ENCODE measurements at regions not wholly inside any gene's neighbourhood (a gene's known extent, or its start where the extent isn't known, plus 50 kb on each side); places are given as distances from the start of the nearest gene placed in this dataset.

- Histone ChIP-seq H3K36me3 (ENCODE audit: control insufficient read depth, low read depth, low read length) (no peaks in the 10 kb centered on the region), H3K4me1 (ENCODE audit: control insufficient read depth, low read depth, low read length) (no peaks in the 10 kb centered on the region), H3K4me3 (ENCODE audit: low read length) (no peak overlapping the region), H3K9ac (ENCODE audit: low read length) (no peak overlapping the region), H3K27me3 (ENCODE audit: control insufficient read depth, insufficient read depth, low read length) (no peaks in the 10 kb centered on the region), H3K9me3 (ENCODE audit: control insufficient read depth, low read depth, low read length) (no peaks in the 10 kb centered on the region), H3K27ac (ENCODE audit: low read length) (no peak overlapping the region)
These were observed 69.0 kb downstream of the KIF2B start for GRCh38 chr17:53891726-53892125.

- Histone ChIP-seq H3K9ac (ENCODE audit: low read length) (no peak overlapping the region), H3K27ac (ENCODE audit: low read length) (no peak overlapping the region), H3K9me3 (ENCODE audit: control insufficient read depth, low read depth, low read length) (no peaks in the 10 kb centered on the region), H3K4me3 (ENCODE audit: low read length) (no peak overlapping the region), H3K27me3 (ENCODE audit: control insufficient read depth, insufficient read depth, low read length) (no peaks in the 10 kb centered on the region), H3K4me1 (ENCODE audit: control insufficient read depth, low read depth, low read length) (no peaks in the 10 kb centered on the region), H3K36me3 (ENCODE audit: control insufficient read depth, low read depth, low read length) (no peaks in the 10 kb centered on the region)
These were observed 69.5 kb downstream of the KIF2B start for GRCh38 chr17:53892222-53892621.

- Histone ChIP-seq H3K4me1 (ENCODE audit: control insufficient read depth, low read depth, low read length) (no peaks in the 10 kb centered on the region), H3K27me3 (ENCODE audit: control insufficient read depth, insufficient read depth, low read length) (no peaks in the 10 kb centered on the region), H3K9me3 (ENCODE audit: control insufficient read depth, low read depth, low read length) (no peaks in the 10 kb centered on the region), H3K9ac (ENCODE audit: low read length) (no peak overlapping the region), H3K27ac (ENCODE audit: low read length) (no peak overlapping the region), H3K36me3 (ENCODE audit: control insufficient read depth, low read depth, low read length) (no peaks in the 10 kb centered on the region), H3K4me3 (ENCODE audit: low read length) (no peak overlapping the region)
These were observed 71.9 kb downstream of the KIF2B start for GRCh38 chr17:53894591-53894990.

GRCh38 chr17:53896047-53896446 is 73.3 kb downstream of the KIF2B start:
- Histone ChIP-seq H3K4me1 (ENCODE audit: control insufficient read depth, low read depth, low read length) (no peaks in the 10 kb centered on the region), H3K27ac (ENCODE audit: low read length) (no peak overlapping the region), H3K9ac (ENCODE audit: low read length) (no peak overlapping the region), H3K9me3 (ENCODE audit: control insufficient read depth, low read depth, low read length) (no peaks in the 10 kb centered on the region), H3K36me3 (ENCODE audit: control insufficient read depth, low read depth, low read length) (no peaks in the 10 kb centered on the region), H3K27me3 (ENCODE audit: control insufficient read depth, insufficient read depth, low read length) (no peaks in the 10 kb centered on the region), H3K4me3 (ENCODE audit: low read length) (no peak overlapping the region)

- Histone ChIP-seq H3K9ac (ENCODE audit: low read length) (no peak overlapping the region), H3K27me3 (ENCODE audit: control insufficient read depth, insufficient read depth, low read length) (no peaks in the 10 kb centered on the region), H3K36me3 (ENCODE audit: control insufficient read depth, low read depth, low read length) (no peaks in the 10 kb centered on the region)
These were observed 78.2 kb downstream of the KIF2B start for GRCh38 chr17:53900951-53901350.

GRCh38 chr17:53907435-53907834 is 84.7 kb downstream of the KIF2B start:
- H3K9ac ChIP-seq (ENCODE audit: low read length): no peak overlapping the region
- H3K4me3 ChIP-seq (ENCODE audit: low read length): no peak overlapping the region
- H3K27ac ChIP-seq (ENCODE audit: low read length): no peak overlapping the region
- no peaks in the 10 kb centered on the region for H3K36me3 ChIP-seq (ENCODE audit: control insufficient read depth, low read depth, low read length)
- H3K9me3 ChIP-seq (ENCODE audit: control insufficient read depth, low read depth, low read length): no peaks in the 10 kb centered on the region
- H3K27me3 ChIP-seq (ENCODE audit: control insufficient read depth, insufficient read depth, low read length): no peaks in the 10 kb centered on the region
- no peaks in the 10 kb centered on the region for H3K4me1 ChIP-seq (ENCODE audit: control insufficient read depth, low read depth, low read length)

More at GRCh38 chr17:53900951-53901350, 78.2 kb downstream of the KIF2B start:
- no peaks in the 10 kb centered on the region for H3K4me1 ChIP-seq (ENCODE audit: control insufficient read depth, low read depth, low read length)
- H3K4me3 ChIP-seq (ENCODE audit: low read length): no peak overlapping the region
- H3K27ac ChIP-seq (ENCODE audit: low read length): no peak overlapping the region
- peaks cover 9% of the 10 kb centered on the region for H3K9me3 ChIP-seq (ENCODE audit: control insufficient read depth, low read depth, low read length)

GRCh38 chr17:53909802-53910201 is 87.1 kb downstream of the KIF2B start:
- Histone ChIP-seq H3K27me3 (ENCODE audit: control insufficient read depth, insufficient read depth, low read length) (no peaks in the 10 kb centered on the region), H3K9ac (ENCODE audit: low read length) (no peak overlapping the region), H3K4me1 (ENCODE audit: control insufficient read depth, low read depth, low read length) (no peaks in the 10 kb centered on the region), H3K36me3 (ENCODE audit: control insufficient read depth, low read depth, low read length) (no peaks in the 10 kb centered on the region), H3K4me3 (ENCODE audit: low read length) (no peak overlapping the region), H3K27ac (ENCODE audit: low read length) (no peak overlapping the region), H3K9me3 (ENCODE audit: control insufficient read depth, low read depth, low read length) (no peaks in the 10 kb centered on the region)

GRCh38 chr17:53912117-53912516 is 89.4 kb downstream of the KIF2B start:
- Histone ChIP-seq H3K9me3 (ENCODE audit: control insufficient read depth, low read depth, low read length) (no peaks in the 10 kb centered on the region), H3K27ac (ENCODE audit: low read length) (no peak overlapping the region), H3K4me1 (ENCODE audit: control insufficient read depth, low read depth, low read length) (no peaks in the 10 kb centered on the region), H3K27me3 (ENCODE audit: control insufficient read depth, insufficient read depth, low read length) (no peaks in the 10 kb centered on the region), H3K9ac (ENCODE audit: low read length) (no peak overlapping the region), H3K36me3 (ENCODE audit: control insufficient read depth, low read depth, low read length) (no peaks in the 10 kb centered on the region), H3K4me3 (ENCODE audit: low read length) (no peak overlapping the region)

- Histone ChIP-seq H3K9me3 (ENCODE audit: control insufficient read depth, low read depth, low read length) (no peaks in the 10 kb centered on the region), H3K27me3 (ENCODE audit: control insufficient read depth, insufficient read depth, low read length) (no peaks in the 10 kb centered on the region), H3K4me3 (ENCODE audit: low read length) (no peak overlapping the region)
These were observed 96.6 kb downstream of the KIF2B start for GRCh38 chr17:53919356-53919755.

GRCh38 chr17:53924530-53925455 is 102.1 kb downstream of the KIF2B start:
- Histone ChIP-seq H3K27me3 (ENCODE audit: control insufficient read depth, insufficient read depth, low read length) (no peaks in the 10 kb centered on the region), H3K36me3 (ENCODE audit: control insufficient read depth, low read depth, low read length) (no peaks in the 10 kb centered on the region), H3K4me3 (ENCODE audit: low read length) (no peak overlapping the region), H3K9me3 (ENCODE audit: control insufficient read depth, low read depth, low read length) (no peaks in the 10 kb centered on the region), H3K9ac (ENCODE audit: low read length) (no peak overlapping the region), H3K4me1 (ENCODE audit: control insufficient read depth, low read depth, low read length) (peaks cover 8% of the 10 kb centered on the region), H3K27ac (ENCODE audit: low read length) (no peak overlapping the region)

More at GRCh38 chr17:53919356-53919755, 96.6 kb downstream of the KIF2B start:
- Histone ChIP-seq H3K36me3 (ENCODE audit: control insufficient read depth, low read depth, low read length) (no peaks in the 10 kb centered on the region), H3K27ac (ENCODE audit: low read length) (no peak overlapping the region), H3K9ac (ENCODE audit: low read length) (no peak overlapping the region), H3K4me1 (ENCODE audit: control insufficient read depth, low read depth, low read length) (no peaks in the 10 kb centered on the region)

- H3K36me3 ChIP-seq (ENCODE audit: control insufficient read depth, low read depth, low read length): no peaks in the 10 kb centered on the region
- no peaks in the 10 kb centered on the region for H3K4me1 ChIP-seq (ENCODE audit: control insufficient read depth, low read depth, low read length)
- H3K9ac ChIP-seq (ENCODE audit: low read length): no peak overlapping the region
- no peak overlapping the region for H3K27ac ChIP-seq (ENCODE audit: low read length)
- H3K4me3 ChIP-seq (ENCODE audit: low read length): no peak overlapping the region
- H3K9me3 ChIP-seq (ENCODE audit: control insufficient read depth, low read depth, low read length): no peaks in the 10 kb centered on the region
- no peaks in the 10 kb centered on the region for H3K27me3 ChIP-seq (ENCODE audit: control insufficient read depth, insufficient read depth, low read length)
These were observed 109.7 kb downstream of the KIF2B start for GRCh38 chr17:53932386-53932785.

GRCh38 chr17:53934931-53935330 is 112.2 kb downstream of the KIF2B start:
- H3K4me3 ChIP-seq (ENCODE audit: low read length): no peak overlapping the region
- no peaks in the 10 kb centered on the region for H3K36me3 ChIP-seq (ENCODE audit: control insufficient read depth, low read depth, low read length)
- no peaks in the 10 kb centered on the region for H3K4me1 ChIP-seq (ENCODE audit: control insufficient read depth, low read depth, low read length)
- no peaks in the 10 kb centered on the region for H3K9me3 ChIP-seq (ENCODE audit: control insufficient read depth, low read depth, low read length)
- no peak overlapping the region for H3K9ac ChIP-seq (ENCODE audit: low read length)
- no peaks in the 10 kb centered on the region for H3K27me3 ChIP-seq (ENCODE audit: control insufficient read depth, insufficient read depth, low read length)
- H3K27ac ChIP-seq (ENCODE audit: low read length): no peak overlapping the region
